Lower leg skin (tissue), 4 donors: ENCODE measurements at regions not wholly inside any gene's neighbourhood (a gene's known extent, or its start where the extent isn't known, plus 50 kb on each side); places are given as distances from the start of the nearest gene placed in this dataset.

Source experiments
- DNase-seq, 2 donors: peaks; one replicate each; pipeline ENCODE4 v3.0.0-alpha.2; 2019; ENCODE audit warnings: low spot score in 2 of 2
- H3K4me3 ChIP-seq: fragments of 200-600 bp; sonication (generic); 2 replicates; pipeline ENCODE4 v1.5.1; 2017; ENCODE audit warnings: mild to moderate bottlenecking, low read depth; ENCODE audit not compliant: poor library complexity, severe bottlenecking
- POLR2A ChIP-seq, 2 donors: fragments of 450-650 bp; IDR thresholded peaks; one replicate each; pipeline ENCODE4 v1.6.1; 2016 to 2017; ENCODE audit warnings: antibody characterized with exemption in 2 of 2, mild to moderate bottlenecking in 1 of 2, moderate library complexity in 1 of 2
- whole genome bisulfite sequencing, 2 donors: methylation state at CpG; one replicate each; pipeline ENCODE4 v1.1.5; 2018; 5-methylcytosine and 5-hydroxymethylcytosine counted together
- intact Hi-C: fragments of 100-400 bp; cut with DNase I; formaldehyde crosslinking; loops from one replicate; pipeline ENCODE4 v1.15.0; 2023; ENCODE audit warnings: low total_unique reads
- TF ChIP-seq, protein P1 (sequence below), 3 donors: fragments of 450-650 bp; IDR thresholded peaks; one replicate each; pipeline ENCODE4 v1.5.1; 2016; ENCODE audit warnings: antibody characterized with exemption in 3 of 3, mild to moderate bottlenecking in 3 of 3, moderate library complexity in 2 of 3

DNA sequence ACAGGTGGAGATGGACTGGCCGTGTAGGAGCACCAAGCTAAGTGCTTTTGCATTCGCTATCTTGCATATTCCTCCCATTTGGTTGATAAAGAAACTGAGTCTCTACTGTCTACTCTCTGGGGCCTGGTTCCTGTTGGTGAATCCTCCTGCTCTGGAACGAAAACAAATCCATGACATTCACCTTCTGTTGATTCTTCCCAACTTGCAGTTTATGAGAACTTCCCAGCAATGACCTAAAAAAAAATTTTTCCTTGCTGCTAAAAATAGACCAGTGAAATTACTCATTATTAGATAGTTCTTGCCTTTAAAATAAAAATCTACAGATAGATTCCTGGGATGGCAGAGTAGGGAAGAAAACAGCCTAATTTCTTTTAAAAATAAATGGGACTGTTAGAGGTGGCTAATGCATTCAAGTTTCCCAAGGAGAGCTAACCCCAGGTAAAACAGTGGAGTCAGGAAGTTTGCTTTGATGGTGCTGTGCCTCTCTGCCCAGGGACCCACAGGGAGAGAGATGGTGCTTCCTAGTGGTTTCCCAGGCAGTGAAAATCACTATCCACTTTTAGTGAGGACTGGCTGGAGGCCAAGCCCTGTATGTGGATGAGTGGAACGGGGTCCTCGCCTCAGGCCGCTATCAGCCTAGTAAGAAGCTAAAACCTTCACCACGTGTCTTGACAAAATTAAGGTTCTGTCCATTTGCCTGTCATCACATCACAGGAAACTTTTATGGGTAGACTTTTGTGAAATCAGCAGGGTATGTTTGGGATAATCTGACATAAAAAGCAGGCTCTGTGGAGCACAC, 68.4 kb upstream of the NR3C1 start:
- 86 to 88% methylated on average over 7 of the region's 7 CpGs for WGBS, 2 donors
- intact Hi-C loops, result no loop called here
- no peak overlapping the region for H3K4me3 ChIP-seq
- TF ChIP-seq, protein P1, sequence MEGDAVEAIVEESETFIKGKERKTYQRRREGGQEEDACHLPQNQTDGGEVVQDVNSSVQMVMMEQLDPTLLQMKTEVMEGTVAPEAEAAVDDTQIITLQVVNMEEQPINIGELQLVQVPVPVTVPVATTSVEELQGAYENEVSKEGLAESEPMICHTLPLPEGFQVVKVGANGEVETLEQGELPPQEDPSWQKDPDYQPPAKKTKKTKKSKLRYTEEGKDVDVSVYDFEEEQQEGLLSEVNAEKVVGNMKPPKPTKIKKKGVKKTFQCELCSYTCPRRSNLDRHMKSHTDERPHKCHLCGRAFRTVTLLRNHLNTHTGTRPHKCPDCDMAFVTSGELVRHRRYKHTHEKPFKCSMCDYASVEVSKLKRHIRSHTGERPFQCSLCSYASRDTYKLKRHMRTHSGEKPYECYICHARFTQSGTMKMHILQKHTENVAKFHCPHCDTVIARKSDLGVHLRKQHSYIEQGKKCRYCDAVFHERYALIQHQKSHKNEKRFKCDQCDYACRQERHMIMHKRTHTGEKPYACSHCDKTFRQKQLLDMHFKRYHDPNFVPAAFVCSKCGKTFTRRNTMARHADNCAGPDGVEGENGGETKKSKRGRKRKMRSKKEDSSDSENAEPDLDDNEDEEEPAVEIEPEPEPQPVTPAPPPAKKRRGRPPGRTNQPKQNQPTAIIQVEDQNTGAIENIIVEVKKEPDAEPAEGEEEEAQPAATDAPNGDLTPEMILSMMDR (IDR thresholded peaks at IDR 0.05), result no peak
- no peak for TF ChIP-seq POLR2A (IDR thresholded peaks at IDR 0.05)
- DNase-seq, result no peak

DNA sequence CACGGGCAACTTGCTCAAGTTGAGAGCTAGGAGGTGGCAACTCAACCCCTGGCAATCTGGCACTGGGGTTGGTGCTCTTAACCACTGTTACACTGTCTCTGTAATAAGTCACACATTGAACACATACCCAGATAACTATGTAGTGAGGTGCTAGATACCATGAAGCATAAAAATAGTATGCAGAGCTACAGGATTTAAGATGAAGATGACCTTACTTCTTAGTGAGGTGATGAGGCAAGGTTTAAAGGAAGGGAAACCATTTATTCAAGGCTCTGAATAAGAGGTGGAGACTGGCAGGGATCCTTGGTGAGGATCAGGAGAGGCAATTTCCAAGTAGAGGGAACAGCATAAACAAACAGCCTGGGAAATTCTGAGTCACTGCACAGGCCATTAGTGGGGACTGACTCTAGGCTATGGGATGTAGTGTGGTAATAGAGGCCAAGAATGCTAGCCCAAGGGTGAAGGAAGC, 67.6 kb upstream of the NR3C1 start:
- DNase-seq, result no peak
- 93 to 100% methylated on average over 1 of the region's 1 CpG for WGBS, 2 donors
- H3K4me3 ChIP-seq, result no peak overlapping the region
- intact Hi-C loops, result no loop called here
- TF ChIP-seq, protein P1 (IDR thresholded peaks at IDR 0.05), result no peak
- no peak for TF ChIP-seq POLR2A (IDR thresholded peaks at IDR 0.05)

DNA sequence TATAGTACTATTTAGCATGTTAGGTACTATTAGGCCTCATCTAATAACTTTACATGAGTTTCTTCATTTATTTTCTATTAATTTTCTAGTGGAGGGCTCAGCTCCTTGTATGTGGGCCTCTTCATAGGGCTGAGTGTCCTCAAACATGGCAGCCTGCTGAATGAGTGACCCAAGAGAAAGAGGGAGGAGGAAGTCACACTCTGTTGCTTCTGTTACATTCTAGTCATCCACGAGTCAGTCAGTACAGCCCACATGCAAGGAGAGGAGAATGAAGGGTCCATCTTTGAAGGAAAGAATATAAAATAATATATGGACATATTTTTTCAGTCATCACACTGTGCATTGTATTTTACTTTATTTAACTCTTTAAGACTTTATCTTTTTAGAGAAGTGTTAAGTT, 66.6 kb upstream of the NR3C1 start:
- no peak for TF ChIP-seq POLR2A (IDR thresholded peaks at IDR 0.05)
- TF ChIP-seq, protein P1 (IDR thresholded peaks at IDR 0.05), result no peak
- intact Hi-C loops, result no loop called here
- no peak overlapping the region for H3K4me3 ChIP-seq
- DNase-seq, result no peak
- 83 to 90% methylated on average over 1 of the region's 1 CpG for WGBS, 2 donors

DNA sequence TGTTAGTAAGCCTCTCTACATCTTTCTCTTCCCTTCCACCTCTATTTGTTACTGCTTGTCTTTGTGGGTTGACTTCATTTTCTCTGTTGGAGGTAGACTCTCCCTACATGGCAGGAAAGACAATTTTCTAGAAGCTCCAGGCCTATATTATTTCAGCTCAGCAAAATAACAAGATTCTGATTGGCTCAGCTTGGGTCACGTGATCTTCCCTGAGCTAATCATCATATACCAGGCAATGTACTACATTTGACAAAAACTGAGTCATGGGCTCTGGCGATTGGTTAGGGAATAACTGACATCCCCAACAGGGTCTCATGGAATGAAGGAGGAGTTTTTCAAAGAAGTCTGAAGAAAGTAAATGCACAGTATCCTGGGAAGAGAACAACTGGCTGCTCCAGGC, 65.6 kb upstream of the NR3C1 start:
- WGBS, 2 donors, result 95 to 97% methylated on average over 2 of the region's 2 CpGs
- DNase-seq, result no peak
- intact Hi-C loops, result no loop called here
- H3K4me3 ChIP-seq, result no peak overlapping the region
- TF ChIP-seq POLR2A (IDR thresholded peaks at IDR 0.05), result no peak
- TF ChIP-seq, protein P1 (IDR thresholded peaks at IDR 0.05), result no peak

DNA sequence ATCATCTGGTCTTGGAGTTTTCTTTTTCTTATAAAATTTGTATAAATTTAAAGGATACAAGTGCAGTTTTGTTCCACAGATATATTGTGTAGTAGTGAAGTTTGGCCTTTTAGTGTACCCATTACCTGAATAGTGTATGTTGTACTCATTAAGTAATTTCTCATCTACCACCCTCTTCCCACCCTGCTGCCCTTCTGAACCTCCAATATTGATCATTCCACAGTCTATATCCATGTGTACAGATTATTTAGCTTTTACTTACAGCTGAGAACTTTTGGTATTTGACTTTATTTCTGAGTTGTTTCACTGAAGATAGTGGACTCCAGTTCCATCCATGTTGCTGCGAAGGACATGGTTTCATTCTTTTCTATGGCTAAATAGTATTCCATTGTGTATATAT, 63.1 kb upstream of the NR3C1 start:
- DNase-seq, result no peak
- no peak for TF ChIP-seq POLR2A (IDR thresholded peaks at IDR 0.05)
- TF ChIP-seq, protein P1 (IDR thresholded peaks at IDR 0.05), result no peak
- 0 to 63% methylated on average over 1 of the region's 1 CpG for WGBS, 2 donors
- H3K4me3 ChIP-seq, result no peak overlapping the region
- intact Hi-C loops, result no loop called here
